ENCODE measurements at regions not wholly inside any gene's neighbourhood (a gene's known extent, or its start where the extent isn't known, plus 50 kb on each side); places are given as distances from the start of the nearest gene placed in this dataset.

DNA sequence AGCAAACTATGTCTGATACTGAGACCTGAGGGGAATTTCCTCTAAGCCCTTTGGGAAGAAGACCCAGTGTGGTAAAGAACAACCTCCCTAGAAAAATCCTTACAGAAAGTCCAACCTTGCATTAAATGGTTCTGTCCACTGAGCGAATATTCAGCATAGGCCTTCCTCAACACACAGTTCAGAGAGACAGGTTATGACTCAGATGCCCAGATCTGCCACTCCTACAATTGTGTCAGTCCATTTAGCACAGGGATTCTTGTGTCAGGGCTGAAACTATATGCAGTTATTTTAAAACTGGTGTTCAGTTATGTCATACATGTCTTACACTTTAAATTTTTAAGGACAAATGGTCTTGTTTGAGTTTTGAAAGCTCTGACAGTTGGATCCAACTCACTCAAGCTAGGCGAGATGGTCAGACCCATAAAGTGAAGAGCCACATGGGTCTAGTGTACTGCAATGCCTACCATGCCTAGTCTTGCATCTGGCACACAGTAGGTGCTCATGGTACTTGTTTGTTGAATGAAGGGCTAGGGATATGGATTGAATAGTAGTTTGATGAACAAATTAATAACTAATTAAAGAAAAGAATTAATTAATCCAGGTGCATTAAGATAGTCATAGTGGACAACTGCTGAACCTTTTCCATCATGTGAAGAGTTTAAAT lies 207.5 kb upstream of the PWP1 start:
- in situ Hi-C loops (cut with HindIII; ENCODE audit: low sequenced_read_pairs) = no loop called here
- TF ChIP-seq, protein P1, sequence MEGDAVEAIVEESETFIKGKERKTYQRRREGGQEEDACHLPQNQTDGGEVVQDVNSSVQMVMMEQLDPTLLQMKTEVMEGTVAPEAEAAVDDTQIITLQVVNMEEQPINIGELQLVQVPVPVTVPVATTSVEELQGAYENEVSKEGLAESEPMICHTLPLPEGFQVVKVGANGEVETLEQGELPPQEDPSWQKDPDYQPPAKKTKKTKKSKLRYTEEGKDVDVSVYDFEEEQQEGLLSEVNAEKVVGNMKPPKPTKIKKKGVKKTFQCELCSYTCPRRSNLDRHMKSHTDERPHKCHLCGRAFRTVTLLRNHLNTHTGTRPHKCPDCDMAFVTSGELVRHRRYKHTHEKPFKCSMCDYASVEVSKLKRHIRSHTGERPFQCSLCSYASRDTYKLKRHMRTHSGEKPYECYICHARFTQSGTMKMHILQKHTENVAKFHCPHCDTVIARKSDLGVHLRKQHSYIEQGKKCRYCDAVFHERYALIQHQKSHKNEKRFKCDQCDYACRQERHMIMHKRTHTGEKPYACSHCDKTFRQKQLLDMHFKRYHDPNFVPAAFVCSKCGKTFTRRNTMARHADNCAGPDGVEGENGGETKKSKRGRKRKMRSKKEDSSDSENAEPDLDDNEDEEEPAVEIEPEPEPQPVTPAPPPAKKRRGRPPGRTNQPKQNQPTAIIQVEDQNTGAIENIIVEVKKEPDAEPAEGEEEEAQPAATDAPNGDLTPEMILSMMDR (IDR thresholded peaks at IDR 0.05; ENCODE audit: low read depth, low read length) = no peak
- no peak overlapping the region for H3K4me3 ChIP-seq (ENCODE audit: low read depth, low read length)
- no peak for DNase-seq (ENCODE audit: low read depth, low spot score)

DNA sequence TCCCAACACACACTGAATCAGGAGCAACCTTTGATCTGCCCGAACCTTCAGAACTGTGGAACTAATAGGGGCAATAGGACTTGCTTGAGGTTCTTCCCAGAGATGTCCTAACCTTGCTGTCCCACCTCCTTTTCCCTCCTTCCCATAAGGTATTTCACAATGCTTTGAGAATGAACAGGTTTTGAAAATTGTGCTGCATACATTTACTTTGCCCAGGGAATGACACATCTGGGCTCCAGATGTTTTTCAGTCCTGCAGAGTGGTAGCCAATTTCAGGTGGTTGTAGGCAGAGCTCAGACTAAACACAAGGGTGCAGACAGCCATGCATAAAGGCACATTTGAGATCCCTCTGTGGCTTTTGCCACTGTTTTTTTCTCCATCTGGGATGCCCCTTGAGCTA lies 206.7 kb upstream of the PWP1 start:
- DNase-seq (ENCODE audit: low read depth, low spot score) = no peak
- in situ Hi-C loops (cut with HindIII; ENCODE audit: low sequenced_read_pairs) = no loop called here
- TF ChIP-seq, protein P1 (IDR thresholded peaks at IDR 0.05; ENCODE audit: low read depth, low read length) = no peak
- H3K4me3 ChIP-seq (ENCODE audit: low read depth, low read length) = no peak overlapping the region

DNA sequence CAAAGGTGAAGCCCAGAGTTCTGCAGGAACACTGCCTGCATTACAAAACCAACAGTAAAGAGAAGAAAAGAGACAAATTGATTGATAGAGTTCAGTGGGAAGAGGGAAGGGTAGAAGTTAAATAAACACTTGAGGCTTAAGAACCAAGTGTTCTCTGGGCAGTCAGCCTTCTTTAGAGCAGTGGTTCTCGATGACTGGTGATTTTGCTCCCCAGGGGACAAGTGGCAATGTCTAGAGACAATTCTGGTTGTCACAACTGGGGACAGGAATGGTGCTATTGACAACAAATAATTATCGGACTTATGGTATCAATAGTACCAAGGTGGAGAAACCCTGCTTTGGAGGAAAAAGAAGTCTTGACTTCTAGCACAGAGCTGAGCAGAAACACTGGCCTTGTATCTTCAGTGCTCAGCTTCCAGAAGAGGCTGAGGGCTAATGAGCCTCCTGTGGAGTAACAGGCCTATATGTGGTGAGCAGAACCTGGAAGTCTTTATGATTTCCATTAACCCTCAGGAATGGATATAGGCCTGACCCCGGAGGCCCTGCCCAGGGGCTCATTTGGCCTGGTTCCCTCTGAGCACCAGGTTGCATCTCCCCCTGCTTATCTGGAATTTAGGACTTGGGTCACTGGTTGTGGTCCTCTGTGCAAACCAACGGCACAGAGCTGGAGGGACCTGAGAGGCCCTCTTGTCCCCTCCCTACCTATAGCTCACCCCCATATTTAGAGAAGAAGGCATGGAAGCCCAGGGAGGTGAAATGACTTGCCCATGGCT lies 204.6 kb upstream of the PWP1 start:
- H3K4me3 ChIP-seq (ENCODE audit: low read depth, low read length) = no peak overlapping the region
- TF ChIP-seq, protein P1 (IDR thresholded peaks at IDR 0.05; ENCODE audit: low read depth, low read length) = no peak
- no peak for DNase-seq (ENCODE audit: low read depth, low spot score)
- in situ Hi-C loops (cut with HindIII; ENCODE audit: low sequenced_read_pairs) = no loop called here

DNA sequence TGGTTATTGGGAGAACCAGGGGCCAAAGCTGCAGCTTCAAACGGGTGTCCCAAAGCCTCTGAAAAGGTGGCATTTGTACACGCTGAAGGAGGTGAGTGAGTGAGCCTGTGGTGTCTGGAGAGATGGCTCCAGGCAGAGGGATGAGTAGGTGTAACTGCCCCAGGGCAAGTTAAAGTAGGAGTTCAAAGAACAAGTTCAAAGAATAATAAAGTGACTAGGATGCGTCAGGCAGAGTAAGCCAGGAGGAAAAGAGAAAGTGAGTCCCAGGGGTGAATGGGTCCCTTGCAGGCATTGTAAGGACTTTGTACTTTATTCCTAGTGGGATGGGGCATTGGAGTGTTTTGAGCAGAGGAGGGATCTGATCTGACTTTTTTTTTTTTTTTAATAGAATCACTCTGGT lies 201.4 kb upstream of the PWP1 start:
- TF ChIP-seq, protein P1 (IDR thresholded peaks at IDR 0.05; ENCODE audit: low read depth, low read length) = no peak
- DNase-seq (ENCODE audit: low read depth, low spot score) = no peak
- H3K4me3 ChIP-seq (ENCODE audit: low read depth, low read length) = no peak overlapping the region
- in situ Hi-C loops (cut with HindIII; ENCODE audit: low sequenced_read_pairs) = no loop called here

DNA sequence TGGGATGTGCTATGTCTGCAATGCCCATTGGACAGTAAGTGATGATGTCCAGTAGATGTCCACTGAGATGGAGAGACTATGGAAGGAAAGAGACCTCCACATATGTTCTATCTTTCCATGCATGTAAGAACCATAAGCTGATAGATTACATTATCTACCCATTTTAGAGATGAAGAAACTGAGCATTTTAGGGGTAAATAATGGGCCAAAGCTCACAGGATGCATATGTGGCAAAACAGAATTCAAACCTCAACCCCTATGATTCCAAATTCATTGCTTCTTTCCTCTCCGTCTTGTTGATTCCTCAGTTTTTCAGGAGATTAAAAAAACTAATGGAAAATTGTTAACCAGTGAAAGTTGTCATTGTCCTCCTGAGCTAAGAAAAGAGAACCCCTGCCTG lies 200.7 kb upstream of the PWP1 start:
- DNase-seq (ENCODE audit: low read depth, low spot score) = no peak
- no peak overlapping the region for H3K4me3 ChIP-seq (ENCODE audit: low read depth, low read length)
- in situ Hi-C loops (cut with HindIII; ENCODE audit: low sequenced_read_pairs) = no loop called here
- TF ChIP-seq, protein P1 (IDR thresholded peaks at IDR 0.05; ENCODE audit: low read depth, low read length) = no peak

DNA sequence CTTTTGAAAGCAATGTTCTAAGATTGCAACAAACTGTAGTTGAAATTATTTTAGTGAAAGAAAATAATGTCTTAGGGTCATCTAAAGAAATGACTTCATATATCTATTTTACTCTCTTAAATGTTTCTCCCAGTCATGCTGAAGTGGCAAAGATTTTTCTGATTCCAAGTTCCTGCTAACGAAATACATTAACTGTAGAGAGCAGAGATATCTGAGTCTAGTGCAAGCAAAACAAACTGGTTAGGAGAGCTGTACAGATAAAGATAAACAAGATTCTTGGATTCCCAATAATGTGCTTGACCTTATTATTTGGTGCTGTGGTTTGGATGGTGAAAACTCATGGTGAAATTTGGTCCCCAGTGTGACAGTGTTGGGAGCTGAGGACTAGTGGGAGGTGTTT lies 199.9 kb upstream of the PWP1 start:
- DNase-seq (ENCODE audit: low read depth, low spot score) = no peak
- no peak overlapping the region for H3K4me3 ChIP-seq (ENCODE audit: low read depth, low read length)
- in situ Hi-C loops (cut with HindIII; ENCODE audit: low sequenced_read_pairs) = no loop called here
- TF ChIP-seq, protein P1 (IDR thresholded peaks at IDR 0.05; ENCODE audit: low read depth, low read length) = no peak

All from astrocyte of the spinal cord (primary cell).